Thoracic aorta (tissue), 2 donors: ENCODE measurements at regions not wholly inside any gene's neighbourhood (a gene's known extent, or its start where the extent isn't known, plus 50 kb on each side); places are given as distances from the start of the nearest gene placed in this dataset.

Experiments
- ATAC-seq: fragments of 150-250 bp; one replicate; pipeline ENCODE4 v1.8.0; 2017; ENCODE audit warnings: low read depth; ENCODE audit not compliant: insufficient number of reproducible peaks, low FRiP score
- DNase-seq: peaks from one replicate; pipeline ENCODE4 v3.0.0-alpha.2; 2020; ENCODE audit warnings: low spot score
- H3K27ac ChIP-seq, 2 donors: fragments of 200-600 bp; sonication (generic); 1 replicate in 1 of 2; 2 replicates in 1 of 2; pipeline ENCODE4 v1.5.1; 2016; ENCODE audit warnings: mild to moderate bottlenecking in 2 of 2, moderate library complexity in 2 of 2
- H3K27me3 ChIP-seq: fragments of 200-600 bp; sonication (generic); replicated peaks from 2 replicates; pipeline ENCODE4 v1.6.0; 2016; ENCODE audit warnings: mild to moderate bottlenecking; ENCODE audit not compliant: insufficient read depth
- H3K36me3 ChIP-seq: fragments of 200-600 bp; sonication (generic); one replicate; pipeline ENCODE4 v1.5.1; 2016
- H3K4me1 ChIP-seq, 2 donors: fragments of 200-600 bp; sonication (generic); 1 replicate in 1 of 2; 2 replicates in 1 of 2; pipeline versions ENCODE4 v1.5.1 to v1.6.0; 2016; ENCODE audit warnings: low read depth in 2 of 2, mild to moderate bottlenecking in 1 of 2; ENCODE audit not compliant: control insufficient read depth in 1 of 2
- H3K4me3 ChIP-seq: fragments of 200-600 bp; sonication (generic); 2 replicates; pipeline ENCODE4 v1.5.1; 2016; ENCODE audit warnings: mild to moderate bottlenecking
- H3K9me3 ChIP-seq: fragments of 200-600 bp; sonication (generic); 2 replicates; pipeline ENCODE4 v1.5.1; 2016
- TF ChIP-seq, protein P1 (sequence below): fragments of 200-600 bp; sonication (generic); IDR thresholded peaks from one replicate; pipeline ENCODE4 v1.5.1; 2019; ENCODE audit warnings: antibody characterized with exemption

DNA sequence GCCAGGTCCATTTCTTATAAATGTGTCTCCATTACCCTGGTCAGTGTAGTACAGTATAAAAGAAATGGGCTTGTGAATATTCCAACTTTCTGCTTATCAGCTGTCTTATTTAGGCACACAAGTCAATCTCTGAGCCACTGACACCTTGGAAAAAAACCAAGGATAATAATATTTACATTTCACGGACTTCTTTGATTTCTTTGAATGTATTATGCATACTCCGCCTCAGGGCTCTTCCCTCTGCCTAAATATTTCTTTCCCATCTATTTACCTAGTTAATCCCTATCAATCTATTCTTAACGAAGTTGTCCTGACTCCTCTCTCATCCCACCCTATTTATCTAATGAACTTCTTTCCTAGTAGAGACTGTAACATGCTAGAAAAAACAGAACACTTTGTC is 253.8 kb downstream of the CRPPA start:
- H3K27me3 ChIP-seq: no peaks in the 10 kb centered on the region
- peaks cover 3% of the 10 kb centered on the region for H3K9me3 ChIP-seq
- no peaks in the 10 kb centered on the region for H3K36me3 ChIP-seq
- no peak for DNase-seq
- TF ChIP-seq, protein P1, sequence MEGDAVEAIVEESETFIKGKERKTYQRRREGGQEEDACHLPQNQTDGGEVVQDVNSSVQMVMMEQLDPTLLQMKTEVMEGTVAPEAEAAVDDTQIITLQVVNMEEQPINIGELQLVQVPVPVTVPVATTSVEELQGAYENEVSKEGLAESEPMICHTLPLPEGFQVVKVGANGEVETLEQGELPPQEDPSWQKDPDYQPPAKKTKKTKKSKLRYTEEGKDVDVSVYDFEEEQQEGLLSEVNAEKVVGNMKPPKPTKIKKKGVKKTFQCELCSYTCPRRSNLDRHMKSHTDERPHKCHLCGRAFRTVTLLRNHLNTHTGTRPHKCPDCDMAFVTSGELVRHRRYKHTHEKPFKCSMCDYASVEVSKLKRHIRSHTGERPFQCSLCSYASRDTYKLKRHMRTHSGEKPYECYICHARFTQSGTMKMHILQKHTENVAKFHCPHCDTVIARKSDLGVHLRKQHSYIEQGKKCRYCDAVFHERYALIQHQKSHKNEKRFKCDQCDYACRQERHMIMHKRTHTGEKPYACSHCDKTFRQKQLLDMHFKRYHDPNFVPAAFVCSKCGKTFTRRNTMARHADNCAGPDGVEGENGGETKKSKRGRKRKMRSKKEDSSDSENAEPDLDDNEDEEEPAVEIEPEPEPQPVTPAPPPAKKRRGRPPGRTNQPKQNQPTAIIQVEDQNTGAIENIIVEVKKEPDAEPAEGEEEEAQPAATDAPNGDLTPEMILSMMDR: no peak
- H3K27ac ChIP-seq: no peak overlapping the region
- H3K4me1 ChIP-seq: no peaks in the 10 kb centered on the region
- H3K4me3 ChIP-seq: no peak overlapping the region
- ATAC-seq: no peak

DNA sequence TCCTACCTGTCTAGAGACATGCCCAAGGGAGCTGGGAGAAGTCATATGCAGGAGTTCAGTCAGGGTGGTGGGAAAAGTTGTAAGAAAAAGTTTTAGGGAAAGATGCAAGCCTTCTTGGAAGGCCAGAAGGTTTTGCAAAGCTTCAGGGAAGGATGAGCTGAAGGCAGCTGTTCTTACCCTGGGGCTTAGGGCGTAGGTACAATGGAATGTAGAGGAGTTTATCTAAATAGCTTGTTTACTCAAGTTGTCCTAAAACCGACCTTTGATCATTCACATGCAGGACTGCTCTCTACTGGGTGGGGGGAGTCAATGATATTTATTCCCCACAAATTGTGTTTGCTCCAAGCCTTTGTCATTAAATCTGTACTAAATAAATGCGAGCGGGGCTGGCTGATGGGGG is 277.0 kb downstream of the CRPPA start:
- Histone ChIP-seq H3K36me3 (no peaks in the 10 kb centered on the region), H3K4me1 (no peaks in the 10 kb centered on the region), H3K9me3 (peaks cover 11% of the 10 kb centered on the region), H3K27me3 (no peaks in the 10 kb centered on the region), H3K27ac (no peak overlapping the region), H3K4me3 (no peak overlapping the region)
- TF ChIP-seq, protein P1: no peak
- no peak for DNase-seq
- ATAC-seq: no peak

DNA sequence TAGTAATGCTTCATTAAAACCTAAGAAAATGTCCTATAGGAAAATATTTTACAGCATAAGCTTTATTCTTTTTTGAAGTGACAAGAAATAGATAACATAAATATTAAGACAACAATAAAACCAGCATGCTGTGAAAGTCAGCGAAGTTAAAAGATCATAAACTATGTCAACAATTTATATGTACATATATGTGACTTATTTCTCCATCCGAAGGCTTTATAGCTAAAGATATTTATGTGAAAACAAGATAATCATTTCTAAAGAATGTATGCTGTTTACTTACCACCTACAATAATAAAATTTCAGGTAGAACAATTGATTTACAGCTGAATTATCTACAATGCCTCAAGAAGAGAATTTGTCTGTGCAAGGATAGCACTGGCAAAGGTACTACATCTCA is 283.4 kb downstream of the CRPPA start:
- Histone ChIP-seq H3K9me3 (no peaks in the 10 kb centered on the region), H3K27me3 (no peaks in the 10 kb centered on the region), H3K4me1 (no peaks in the 10 kb centered on the region), H3K27ac (no peak overlapping the region), H3K4me3 (no peak overlapping the region), H3K36me3 (no peaks in the 10 kb centered on the region)
- TF ChIP-seq, protein P1: no peak
- ATAC-seq (no peak), DNase-seq (no peak)

DNA sequence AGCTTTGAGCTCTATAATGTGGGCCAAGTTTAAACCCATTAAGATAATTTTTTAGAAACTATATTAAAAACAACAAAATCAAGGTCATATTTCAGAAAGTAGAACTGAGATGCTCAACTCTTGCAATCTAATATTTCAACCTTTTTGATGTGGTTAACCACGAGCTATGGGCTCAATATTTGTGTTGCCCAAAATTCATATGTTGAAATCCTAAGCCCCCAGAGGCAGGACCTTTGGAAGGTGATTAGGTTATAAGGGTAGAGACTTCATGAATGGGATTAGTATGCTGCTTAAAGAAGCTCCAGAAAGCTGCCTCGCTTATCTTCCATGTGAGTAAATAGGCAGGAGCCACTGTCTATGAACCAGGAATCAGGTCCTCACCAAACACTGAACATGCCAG is 284.4 kb downstream of the CRPPA start:
- no peaks in the 10 kb centered on the region for H3K4me1 ChIP-seq
- TF ChIP-seq, protein P1: no peak
- no peaks in the 10 kb centered on the region for H3K27me3 ChIP-seq
- H3K36me3 ChIP-seq: no peaks in the 10 kb centered on the region
- no peak overlapping the region for H3K27ac ChIP-seq
- H3K9me3 ChIP-seq: no peaks in the 10 kb centered on the region
- DNase-seq (no peak), ATAC-seq (no peak)
- no peak overlapping the region for H3K4me3 ChIP-seq

DNA sequence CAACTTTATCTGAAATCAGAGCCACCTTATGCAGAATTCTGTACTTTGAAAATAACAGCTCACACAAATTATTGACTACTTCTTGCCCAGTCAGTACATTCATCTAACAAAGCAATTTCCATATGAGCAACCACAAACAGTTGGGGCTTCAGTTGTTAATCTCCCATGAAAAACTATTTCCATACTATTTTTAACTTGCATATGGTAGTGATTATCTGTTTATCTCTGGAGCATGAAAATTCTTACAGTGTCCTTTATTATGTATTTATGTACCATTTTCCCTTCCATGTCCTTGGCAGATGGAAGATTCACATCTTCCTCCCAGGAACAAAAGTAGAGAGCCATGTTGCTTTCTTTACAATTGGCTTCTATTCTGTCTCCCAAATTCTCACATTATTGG is 285.7 kb downstream of the CRPPA start:
- TF ChIP-seq, protein P1: no peak
- H3K27ac ChIP-seq: no peak overlapping the region
- no peaks in the 10 kb centered on the region for H3K36me3 ChIP-seq
- H3K9me3 ChIP-seq: no peaks in the 10 kb centered on the region
- ATAC-seq: no peak
- H3K4me3 ChIP-seq: no peak overlapping the region
- H3K4me1 ChIP-seq: no peaks in the 10 kb centered on the region
- no peak for DNase-seq
- H3K27me3 ChIP-seq: no peaks in the 10 kb centered on the region
